NCI-H345 treated with DMSO at 0.1 percent for 48 hours (cell line): ENCODE measurements at regions not wholly inside any gene's neighbourhood (a gene's known extent, or its start where the extent isn't known, plus 50 kb on each side); places are given as distances from the start of the nearest gene placed in this dataset.

ENCODE experiments used
- DNase-seq: peaks from one replicate; lab custom pipeline; 2025; ENCODE audit not compliant: unreplicated experiment; lab: John Stamatoyannopoulos, UW

DNA sequence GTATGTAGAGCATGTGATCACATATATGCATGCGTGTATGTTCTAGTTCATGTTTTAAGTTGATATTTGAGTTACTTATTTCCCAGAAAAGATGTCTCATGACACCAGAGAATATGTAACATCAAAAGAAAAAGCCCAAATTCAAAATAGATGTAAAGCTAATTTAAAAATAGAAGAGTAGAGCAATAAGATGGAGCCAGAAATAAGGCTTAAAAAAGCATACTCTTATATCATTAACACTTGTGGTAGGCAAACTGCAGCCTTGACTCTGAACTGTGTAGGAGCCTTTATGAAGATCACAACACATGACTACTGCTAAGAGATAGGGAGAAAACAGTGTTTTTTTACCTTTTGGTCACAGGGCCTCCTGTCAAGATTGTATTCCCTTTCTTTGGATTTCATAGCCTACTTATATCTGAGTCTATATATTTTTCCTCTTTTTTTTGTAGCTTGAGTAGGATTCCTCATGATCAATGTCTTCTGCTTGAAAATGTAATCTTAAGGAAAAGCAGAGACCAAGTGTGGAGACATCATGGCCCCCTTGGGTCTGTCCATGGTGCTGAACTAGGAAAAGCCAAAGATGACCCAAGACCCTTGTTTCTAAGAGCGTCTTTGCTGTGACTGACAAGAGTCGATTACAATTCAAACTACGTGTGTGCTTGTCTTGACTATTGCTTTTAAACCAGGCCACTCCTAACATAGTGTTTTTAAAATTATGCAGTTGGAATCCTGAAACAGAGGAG is 390.4 kb downstream of the SHISA9 start:
- DNase-seq = no peak

DNA sequence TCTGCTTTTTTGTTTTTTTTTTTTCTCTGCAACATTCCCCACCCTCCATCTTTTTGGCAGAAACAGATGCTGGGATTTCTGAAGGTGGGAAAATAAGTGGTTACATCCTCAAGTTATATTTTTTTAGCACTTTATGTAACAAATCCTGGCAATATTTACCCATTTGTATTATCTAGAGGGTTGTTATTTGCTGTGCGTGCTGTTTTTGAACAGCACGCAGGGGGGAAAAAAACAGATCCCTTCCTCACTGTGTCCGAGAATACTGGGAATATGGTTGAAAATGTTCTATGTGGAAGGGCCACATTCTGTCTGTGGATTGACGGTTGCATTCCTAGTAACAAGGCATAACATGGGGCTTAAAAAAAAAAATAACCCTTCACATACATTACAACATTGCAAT is 394.8 kb downstream of the SHISA9 start:
- DNase-seq = no peak

DNA sequence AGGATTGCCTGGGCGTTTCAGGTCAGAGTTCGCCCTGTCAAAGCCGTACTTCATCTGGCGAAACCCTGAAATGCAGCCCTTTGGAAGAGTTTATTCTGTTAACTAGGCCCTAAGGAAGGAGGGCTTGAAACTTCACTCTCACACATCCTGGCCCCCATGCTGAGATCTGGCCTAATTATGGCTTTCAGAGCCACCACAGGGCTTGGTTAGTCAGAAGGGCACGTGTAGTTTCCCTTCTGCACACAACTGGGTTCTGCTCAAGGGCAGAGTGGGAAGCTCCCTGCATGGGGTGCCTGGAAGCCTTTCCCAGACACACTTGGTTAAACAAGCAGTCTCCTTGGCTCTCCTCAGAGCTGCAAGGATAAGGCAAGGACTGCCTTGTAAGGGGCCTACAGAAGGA is 397.3 kb downstream of the SHISA9 start:
- DNase-seq = no peak

DNA sequence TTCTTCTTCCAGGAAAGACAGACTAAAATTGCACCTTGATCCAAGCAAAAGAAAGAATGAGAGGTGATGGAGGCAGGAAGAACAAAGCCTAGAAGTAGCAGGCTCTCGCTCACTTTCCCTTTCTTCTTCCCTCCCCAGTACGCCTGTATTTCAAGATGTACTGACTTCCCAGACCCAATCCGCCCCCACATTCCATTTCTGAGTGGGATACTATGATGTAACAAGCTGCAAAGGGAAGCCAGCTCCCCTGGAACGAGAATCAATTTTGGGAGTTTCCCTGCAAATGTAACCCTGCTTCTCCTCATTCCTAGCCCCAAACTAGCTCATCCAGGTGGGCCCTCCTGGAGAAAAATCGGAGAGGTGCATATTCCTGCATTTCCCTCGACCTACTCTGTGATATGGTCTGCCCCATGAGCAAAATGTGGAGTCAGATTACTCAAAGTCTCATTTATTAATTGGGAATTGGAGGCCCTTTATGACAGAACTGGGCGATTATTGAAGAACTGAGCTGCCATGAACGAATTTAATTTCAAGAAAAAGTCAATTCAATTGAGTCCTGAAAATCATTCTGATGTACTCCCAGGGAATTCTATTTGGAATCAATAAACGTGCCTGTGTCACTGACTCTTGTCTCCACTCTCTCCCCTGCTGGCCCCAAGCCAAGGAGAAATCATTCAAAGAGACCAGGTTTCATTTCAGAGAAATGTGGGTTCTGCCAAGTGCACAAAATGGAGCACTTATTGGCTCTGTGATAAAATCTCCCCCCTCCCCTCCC is 398.9 kb downstream of the SHISA9 start:
- DNase-seq = no peak

DNA sequence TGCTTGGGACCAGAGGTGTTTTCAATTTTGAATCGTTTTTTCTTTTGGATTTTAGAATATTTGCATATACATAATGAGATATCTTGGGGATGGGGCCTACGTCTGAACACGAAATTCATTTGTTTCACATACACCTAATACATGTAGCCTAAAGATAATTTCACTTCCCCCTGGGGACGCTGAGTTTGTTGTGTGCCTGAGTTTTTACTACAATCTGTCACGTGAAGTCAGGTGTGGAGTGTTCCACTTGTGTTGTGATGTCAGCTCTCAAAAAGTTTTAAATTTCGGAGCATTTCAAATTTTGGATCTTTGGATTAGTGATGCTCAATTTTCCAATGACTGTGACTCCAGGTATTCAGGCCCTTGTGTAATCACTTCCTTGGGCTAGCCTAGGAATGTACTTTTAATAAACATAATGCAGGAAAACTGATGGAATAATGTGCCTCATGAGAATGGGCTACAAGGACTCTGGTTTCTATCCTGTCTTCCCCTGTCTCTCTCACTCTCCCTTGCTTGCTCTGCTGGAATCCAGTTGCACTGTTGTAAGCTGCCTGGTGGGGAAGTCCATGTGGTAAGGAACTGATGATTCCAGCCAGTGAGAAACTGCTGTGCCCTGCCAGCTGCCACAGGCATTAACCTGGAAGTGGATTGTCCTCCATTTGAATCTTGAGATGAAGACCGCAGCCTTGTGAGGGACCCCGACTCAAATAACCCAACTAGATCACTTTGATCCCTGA is 403.8 kb downstream of the SHISA9 start:
- no peak for DNase-seq

DNA sequence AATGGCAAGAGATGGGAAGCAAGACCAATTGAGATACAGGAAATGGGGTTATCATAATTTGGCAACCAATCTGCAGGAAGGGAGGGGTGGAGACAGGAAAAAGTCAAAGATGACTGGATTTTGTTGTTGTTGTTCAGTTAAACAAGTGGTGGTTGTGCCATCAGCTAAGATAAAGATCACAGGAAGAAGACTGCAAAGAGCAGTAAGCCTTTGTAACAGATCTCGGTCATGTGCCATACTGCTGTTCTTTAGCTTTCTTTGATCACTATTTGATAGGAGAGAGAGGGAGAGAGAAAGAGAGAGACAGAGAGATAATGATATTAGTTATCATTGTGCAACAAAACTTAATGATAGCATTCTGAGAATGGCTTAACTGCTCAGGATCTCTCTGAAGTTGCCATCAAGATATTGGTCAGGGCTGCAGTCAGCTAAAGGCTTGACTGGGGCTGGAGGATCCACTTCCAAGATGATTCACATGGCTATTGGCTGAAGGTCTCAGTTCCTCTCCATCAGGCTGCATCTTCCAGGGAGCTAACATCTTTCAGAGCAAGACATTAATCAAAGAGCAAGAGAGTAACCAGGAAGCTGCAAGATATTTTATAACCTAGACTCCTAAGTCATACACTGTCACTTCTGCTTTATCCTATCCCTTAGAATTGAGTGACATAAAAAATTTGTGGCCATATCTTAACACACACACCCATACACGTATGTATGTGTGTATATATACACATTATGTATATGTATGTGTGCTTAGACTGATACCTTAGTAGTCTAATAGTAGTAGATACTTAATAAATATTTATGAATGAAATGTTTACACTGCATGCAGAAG is 405.0 kb downstream of the SHISA9 start:
- DNase-seq = no peak

DNA sequence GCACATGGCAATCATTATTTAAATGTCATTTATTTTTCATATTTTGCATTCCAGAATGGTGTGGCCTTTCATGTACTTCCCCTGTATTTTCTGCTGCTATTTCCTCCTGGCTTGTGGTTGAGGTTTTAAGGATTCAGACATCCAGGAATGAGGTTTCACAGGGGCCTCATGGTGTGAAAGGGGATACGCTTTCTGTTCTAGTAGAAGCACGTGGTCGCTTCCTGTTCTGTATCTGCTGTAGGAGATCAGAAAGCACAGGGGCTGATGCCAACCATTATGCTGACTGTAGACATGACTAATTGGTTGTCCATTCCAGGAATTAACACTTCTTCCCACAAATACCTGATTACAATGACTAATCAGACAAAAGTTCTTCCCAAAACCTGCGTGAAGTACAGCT is 405.9 kb downstream of the SHISA9 start:
- DNase-seq = no peak

DNA sequence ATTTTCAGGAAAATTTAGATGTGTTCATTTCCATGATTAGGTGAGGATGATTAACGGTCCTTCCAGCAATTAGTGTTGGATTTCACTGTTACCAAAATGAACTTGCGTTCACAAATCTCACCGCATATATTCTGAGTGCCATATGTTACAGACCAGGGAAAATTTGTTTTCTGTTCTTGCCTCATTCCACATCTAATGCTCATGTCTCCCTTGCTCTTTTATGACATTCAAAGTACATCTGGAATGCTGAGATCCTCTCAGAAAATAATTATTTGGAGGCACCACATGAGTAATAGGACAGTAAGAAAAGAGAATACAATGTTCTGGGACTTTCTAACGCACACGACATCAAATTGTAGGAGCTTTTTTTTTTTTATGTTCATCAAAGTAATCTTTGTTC is 406.5 kb downstream of the SHISA9 start:
- DNase-seq = no peak

DNA sequence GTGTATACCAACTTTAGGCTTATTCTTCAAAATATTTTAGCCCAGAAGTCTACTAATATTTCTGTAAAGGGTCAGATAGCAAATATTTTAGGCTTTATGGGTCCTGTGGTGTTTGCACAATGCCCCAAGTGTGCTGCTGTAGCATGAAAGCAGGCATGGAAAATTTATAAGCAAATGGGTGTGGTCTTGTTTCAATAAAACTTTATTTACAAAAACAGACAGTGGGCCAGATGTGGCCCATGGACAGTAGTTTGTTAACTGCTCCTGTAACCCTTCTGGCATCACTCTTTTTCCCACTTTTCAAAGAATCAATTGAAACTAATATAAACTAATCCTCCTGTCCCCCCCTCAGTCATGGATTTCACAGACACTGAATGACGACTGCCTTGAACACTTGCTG is 410.7 kb downstream of the SHISA9 start:
- no peak for DNase-seq

DNA sequence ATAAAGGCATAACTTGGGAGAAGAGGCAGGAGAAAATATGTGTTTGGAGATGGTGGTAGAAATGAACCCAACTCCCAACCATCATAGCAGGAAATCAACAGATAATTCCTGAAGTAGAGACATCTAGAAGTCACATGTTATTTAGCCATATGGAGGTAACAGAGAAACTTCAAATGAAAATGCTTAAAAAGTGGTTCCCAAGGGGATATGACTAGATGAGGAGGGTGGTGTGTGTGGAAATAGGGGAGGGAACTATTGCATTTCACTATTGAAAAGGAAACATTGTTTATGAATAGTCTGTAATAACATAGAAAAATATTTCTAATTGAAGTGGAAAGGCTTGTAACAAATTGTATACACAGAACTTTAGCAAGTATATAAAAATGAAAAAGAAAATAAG is 412.0 kb downstream of the SHISA9 start:
- no peak for DNase-seq

DNA sequence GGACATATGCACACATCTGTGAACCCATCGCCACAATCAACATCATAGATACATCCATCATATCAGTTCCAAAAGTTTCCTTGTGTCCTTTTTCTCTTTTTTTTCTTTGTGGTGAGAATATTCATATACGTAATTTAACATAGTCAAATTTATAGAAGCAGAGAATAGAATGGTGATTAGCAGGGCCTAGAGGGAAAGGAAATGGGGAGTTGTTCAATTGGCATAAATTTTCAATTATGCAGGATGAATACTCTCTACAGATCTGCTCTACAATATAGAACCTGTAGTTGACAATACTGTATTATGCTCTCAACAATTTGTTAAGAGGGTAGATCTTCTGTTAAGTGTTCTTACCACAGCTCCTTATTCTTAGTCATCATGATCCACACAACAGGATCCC is 413.2 kb downstream of the SHISA9 start:
- no peak for DNase-seq

DNA sequence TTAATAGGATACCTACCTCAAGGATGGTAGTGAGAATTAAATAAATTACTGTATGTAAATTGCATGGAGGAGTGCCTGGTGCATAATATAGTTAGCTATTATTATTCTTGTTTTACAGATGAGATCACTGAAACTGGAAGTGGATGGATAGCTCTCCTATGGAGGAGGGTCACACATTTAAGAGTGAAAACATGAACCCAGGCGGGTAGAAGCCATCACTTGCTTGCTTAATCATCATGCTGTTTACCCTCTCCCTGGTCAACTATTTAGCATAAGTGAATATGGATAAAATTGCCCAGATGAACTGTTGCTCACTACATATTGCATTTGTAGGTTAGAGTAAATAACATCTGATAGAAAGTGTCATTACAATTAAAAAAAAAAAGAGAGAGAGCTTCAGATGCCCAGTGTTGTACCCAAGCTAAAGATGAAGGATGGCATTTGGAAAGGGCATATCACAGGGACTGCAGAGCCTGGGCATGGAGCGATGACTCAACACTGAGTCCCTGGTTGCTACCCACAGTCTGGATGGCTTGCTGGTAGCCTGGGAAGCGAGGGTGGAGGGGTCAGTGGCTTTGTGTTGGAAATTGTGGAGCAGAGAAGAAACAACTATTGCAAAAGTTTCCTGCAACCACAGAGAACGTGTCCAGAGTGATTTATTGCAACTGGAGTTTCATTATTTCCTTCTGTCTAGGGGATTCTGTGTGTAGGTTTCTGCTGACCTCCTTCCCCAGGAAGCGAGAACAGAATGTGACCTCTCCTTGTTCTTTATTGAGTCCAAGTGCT is 414.4 kb downstream of the SHISA9 start:
- DNase-seq = no peak

DNA sequence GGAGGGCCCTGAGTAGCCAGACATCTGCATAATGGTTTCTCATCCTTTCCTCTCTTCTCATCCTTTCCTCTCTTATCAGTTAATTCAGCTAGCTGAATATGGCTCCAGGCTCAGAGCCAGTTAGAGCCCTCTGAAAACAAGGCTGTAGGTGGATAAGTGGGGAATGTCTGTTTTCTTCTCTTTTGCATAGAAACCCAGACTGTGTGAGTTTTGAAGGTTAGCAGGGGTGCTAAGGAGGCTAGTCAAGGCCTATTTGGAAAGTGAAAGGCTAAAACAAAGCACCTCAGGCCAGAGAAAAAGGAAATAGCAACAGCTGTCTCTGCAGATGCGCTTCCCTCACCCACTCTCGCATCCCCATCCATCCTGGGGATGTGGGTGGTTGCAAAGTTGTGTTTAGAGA is 420.9 kb downstream of the SHISA9 start:
- DNase-seq = no peak

DNA sequence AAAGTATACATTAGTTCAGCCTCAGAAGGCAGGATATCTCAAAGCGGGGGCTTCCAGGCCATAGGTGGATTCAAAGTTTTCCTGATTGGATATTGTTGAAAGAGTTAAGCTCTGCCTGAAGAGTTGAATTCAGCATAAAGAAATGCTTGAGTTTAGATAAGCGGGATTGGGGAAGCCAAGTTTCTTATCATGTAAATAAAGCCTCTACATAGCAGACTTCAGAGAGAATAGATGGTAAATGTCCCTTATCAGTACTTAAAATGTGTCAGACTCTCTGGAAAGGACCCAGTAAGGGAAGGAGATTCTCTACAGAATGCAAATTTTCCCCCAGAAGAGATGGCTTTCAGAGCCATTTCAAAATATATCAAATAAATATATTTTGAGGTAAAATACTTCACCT is 423.5 kb downstream of the SHISA9 start:
- DNase-seq = no peak

DNA sequence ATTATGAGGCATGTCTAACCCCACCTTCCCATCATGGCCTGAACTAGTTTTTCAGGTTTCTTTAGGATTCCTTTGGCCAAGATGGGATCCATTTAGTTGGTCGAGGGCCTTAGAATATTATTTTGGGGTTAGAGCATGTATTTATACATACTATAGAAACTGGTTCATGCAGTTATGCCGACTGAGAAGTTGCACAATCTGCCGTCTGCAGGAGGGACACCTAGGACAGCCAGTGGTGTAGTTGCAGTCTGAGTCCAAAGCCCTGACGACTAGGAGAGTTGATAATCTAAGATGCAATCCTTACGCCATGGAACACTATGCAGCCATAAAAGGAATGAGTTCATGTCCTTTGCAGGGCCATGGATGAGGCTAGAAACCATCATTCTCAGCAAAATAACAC is 424.0 kb downstream of the SHISA9 start:
- DNase-seq = no peak

DNA sequence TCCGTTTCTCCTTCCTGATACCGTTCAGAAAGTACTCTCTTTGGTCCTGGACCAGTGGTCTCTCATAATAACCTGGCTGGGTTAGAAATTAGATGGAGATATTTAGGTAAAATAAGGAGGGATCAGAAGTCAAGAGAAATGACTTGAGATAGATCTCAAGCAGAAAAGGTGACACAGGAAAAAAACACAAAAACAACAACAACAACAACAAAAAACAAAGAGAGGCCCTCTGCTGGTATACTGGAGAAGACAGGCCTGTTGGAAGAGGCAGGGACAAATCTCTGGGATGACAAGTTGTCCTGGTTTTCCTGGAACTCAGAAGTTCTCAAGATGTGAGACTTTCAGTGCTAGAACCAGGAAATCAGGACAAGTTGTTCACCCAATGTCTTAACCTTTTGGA is 430.5 kb downstream of the SHISA9 start:
- no peak for DNase-seq

DNA sequence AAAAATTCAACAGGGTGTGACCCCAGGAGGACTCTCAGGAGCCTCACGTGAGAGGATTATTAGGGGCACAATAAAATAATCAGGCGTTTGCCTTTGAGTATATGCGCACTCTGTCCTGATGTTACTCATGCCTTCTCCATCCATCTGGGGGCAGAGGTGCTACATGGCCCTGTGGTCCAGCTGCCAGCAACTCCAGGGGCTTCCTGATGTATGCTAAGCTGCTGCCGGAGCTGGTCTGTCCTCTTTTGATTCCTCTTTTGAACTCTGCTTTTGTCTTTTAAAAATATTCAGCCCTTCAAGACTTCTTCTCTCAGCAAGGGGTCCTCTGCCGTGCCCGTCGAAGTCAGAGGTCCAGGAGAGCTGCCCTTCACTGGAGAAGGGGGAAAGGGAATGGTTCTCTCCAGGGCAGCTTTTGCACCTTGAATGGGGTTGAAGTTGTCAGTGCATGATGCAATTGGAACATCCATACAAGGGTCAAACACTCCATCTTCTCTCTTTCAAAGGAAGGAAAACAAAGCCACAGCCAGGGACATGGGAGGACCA is 431.4 kb downstream of the SHISA9 start:
- DNase-seq = no peak

DNA sequence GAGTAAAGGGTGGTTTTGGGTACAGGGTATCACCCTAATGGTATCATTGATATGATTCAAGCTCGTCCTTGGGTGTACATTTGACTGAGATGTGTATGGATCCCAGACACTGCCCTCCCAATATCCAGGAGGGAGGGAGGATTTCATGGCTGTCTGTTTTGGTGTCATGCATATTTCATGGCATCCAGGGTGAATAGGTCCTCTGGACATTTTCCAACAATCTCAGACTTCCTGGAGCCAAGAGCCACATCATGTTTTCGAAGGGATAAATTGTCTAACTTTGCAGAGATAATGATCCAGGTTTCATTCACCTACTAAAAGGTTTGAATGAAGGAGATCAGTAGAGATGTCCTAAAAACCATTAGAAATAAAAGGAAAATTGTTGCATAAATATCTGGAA is 431.9 kb downstream of the SHISA9 start:
- DNase-seq = no peak

DNA sequence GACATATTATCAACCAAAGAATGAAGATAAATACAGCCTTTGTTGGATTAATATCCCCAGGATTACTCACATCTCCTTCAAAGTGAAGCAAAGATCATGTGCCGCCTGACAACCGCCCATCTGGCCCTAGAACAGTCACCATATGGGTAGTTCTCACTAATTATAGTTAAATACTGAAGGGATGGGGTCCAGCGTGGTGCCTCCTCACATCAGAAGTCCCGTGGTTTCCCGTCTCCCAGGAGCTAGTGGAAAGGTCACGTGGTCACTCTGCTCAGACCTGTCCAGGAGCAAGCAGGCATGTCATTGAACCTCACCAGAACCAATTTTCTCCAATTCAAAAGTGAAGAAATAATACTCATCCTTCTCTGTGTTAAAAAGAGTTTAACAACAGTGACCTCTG is 434.5 kb downstream of the SHISA9 start:
- no peak for DNase-seq

DNA sequence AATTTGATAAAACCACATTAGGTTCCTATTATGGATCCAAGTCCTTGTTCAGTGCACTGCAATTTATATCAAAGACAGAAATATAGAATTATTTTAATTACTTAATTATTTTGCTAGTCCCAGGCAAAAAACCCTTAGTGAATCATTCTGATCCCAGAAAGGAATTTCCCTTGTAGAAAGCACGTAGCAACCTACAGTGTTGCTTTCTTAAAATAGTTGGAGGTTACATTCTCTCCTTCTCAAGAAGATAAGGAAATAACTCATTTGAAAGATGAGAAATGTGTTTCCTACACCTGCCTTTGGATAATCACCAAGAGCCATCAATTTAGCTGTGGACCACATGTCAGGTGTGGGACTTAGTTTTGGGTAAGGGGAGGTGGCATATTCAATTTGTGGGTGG is 434.9 kb downstream of the SHISA9 start:
- no peak for DNase-seq
